Activated CD4-positive, alpha-beta T cell treated with anti-CD3 and anti-CD28 coated beads for 4 hours (primary cell): ENCODE measurements at regions not wholly inside any gene's neighbourhood (a gene's known extent, or its start where the extent isn't known, plus 50 kb on each side); places are given as distances from the start of the nearest gene placed in this dataset.

ENCODE experiments used
- DNase-seq, 2 donors: peaks; one replicate each; pipeline ENCODE4 v3.0.0-alpha.2; 2020

DNA sequence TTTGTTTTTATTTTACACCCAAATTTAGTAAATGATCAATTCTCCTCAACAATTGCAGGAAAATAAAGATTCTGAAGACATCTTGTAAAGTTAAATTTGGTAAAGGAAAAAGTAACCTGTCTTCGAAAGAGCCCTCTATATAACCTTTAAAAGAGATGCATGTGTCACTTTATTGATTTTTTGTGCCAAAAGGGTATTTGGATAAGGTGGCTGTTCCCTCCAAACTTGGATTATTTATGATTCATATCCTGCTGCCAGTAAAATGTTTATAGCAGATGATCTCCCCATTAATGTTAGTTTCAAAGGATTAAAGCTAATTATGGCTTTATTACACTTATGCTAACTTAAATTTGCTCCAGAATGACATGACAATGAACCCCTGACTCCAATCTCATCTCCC is 98.8 kb downstream of the DUSP6 start:
- DNase-seq = no peak

- DNase-seq = no peak
Observed at GRCh38 chr12:89252284-89252683, 100.0 kb downstream of the DUSP6 start.

DNA sequence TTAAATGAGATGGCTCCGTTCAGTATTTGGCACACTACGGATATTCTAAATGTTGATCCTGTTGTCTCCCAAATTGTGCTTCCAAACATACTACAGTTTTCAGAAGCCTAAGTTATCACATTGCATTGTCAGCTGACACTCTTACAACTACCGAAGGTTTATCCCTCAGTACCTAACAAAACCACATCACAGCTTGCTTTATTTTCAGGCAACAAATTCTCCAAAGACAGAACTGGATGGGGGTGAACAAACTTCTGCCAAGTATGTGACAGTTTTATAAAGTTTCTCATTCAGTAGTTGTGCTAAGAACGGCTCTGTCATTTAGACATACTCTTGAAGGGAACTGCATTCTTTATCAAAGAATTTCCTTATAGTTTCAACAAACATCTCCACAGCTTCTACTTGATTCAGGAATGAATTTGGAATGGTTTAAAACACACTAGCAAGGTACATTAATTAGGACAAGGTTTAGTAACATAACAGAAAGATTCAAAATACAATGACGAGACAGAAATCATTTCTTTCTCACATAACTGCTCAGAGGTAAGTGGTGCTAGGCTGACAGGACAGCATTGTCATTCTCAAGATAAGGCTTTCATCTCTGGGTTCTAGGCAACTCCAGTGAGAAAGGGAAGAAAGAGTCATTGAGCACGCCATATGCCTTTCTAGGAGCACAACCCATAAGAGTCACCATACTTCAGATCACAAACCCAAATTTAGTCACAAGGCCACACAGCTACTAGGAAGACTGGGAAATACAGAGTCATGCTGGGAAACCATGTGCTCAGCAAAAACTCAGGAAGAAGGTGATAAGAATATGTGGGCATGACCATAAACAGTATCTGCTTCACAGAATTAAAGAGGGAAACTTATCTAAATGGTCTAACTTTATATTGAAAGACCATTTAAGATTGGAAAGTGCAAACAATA is 100.7 kb downstream of the DUSP6 start:
- no peak for DNase-seq

DNA sequence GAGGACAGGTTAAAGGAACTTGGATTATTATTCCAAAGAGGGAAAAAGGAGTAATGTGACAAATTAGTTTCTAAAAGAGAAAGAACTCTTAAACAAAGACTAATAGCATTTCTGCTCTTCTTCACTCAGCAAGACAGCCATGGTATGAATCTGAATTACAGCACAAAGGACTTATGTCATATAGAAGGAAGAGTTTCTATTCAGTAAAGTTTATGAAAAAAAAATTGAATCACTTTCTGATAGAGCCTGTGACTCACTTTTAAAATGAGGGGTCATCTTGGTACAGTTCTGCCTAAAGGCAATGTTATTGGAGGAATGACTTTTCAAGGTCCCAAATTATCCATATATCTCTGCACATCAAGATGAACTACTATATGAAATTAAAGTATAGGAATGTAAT is 101.7 kb downstream of the DUSP6 start:
- no peak for DNase-seq

DNA sequence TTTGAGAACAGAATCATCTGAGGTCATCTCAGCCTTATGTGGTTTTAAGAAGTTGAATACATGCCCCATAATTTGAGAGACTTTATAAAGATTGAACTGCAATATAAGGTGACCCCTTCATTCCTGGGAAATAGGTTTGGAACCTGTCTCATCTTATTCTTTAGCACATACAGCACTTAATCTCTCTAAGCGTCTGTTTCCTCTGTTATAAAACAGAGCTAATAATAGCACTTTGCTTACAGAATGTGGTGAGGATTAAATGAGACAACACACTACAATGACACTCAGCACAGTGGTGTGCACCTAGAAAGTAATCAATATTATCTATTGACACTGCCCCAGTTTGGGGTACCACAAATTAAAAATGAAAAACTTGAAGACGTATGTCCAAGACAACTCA is 102.1 kb downstream of the DUSP6 start:
- DNase-seq = no peak

DNA sequence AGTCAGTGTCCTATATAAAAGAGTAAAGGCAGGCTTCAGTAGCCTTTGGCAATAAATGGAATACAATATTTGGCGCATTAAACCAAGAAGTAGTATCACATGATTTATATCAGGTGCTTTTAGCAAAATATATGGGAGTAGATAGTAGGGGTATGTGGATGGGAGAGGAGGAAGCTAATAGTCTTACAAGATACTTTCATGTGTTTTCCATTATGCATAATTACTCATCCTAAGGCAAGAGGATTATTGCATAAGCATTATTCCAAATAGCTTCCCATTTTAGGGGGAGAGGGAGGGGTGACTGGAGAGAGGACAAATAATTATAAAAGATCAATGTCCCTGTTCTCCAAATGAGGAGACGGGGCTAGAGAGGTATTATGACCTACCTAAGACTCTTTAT is 104.3 kb downstream of the DUSP6 start:
- no peak for DNase-seq

DNA sequence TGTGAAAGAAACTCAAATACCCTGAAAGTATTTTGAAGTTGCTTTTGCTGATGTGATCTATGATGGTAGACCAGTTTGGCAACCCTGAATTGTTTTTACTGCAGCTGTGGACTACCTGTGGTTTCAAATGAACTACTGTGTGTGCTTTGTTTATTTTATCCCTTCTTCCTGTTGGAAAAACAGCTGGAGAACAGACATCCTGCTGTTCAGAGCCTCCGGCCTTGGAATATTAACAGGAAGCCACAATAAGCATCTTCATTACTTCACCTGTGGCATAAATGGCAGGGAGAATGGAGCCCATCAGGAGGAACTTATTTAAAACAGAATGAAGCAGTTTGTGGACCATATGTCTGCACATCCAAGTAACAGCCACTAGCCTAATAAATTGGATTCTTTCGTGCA is 104.8 kb downstream of the DUSP6 start:
- no peak for DNase-seq

- peak; percentile 36 to 48 for DNase-seq
Observed at GRCh38 chr12:89245090-89245489, 107.2 kb downstream of the DUSP6 start.

- DNase-seq = no peak
Observed at GRCh38 chr12:89244536-89244935, 107.8 kb downstream of the DUSP6 start.

DNA sequence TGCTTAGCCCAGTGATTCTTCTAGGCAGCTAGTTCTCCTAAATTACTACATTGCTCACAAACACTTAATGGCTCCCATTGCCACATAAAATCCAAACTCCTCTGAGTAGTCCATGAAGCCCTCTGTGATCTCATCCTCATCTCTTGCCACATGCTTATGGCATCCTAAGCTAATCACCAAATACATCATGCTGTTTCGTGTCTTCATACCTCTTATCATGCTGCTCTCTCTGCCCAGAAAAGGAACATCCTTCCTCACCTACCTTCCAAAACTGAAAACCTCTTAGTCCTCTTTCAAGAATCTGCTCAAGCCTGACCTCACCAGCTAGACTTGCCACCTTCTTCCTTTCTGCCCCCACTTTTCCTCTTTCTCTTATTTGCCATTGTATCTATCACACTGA is 108.5 kb downstream of the DUSP6 start:
- DNase-seq = no peak

DNA sequence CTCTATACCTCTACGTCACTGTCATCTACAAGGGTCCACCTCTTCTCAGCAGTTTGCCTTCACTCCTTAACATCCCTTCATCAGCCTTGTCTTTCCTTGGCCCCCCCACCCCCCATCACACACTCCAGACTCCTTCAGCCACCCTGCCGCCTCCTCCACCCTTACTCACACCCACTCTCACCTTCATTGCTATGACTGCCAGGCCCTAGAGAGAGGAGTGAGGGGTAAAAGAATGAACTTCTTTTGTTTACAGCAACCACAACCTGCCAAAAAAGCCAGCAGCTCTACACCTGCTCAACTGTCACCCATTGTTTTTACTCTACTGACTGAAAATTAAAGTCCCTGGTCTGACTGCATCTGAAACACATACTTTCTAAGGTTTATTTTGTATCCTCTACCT is 112.8 kb downstream of the DUSP6 start:
- DNase-seq = no peak

GRCh38 chr12:89238593-89238992 is 113.7 kb downstream of the DUSP6 start:
- DNase-seq = no peak

GRCh38 chr12:89237763-89238162 is 114.5 kb downstream of the DUSP6 start:
- no peak for DNase-seq

DNA sequence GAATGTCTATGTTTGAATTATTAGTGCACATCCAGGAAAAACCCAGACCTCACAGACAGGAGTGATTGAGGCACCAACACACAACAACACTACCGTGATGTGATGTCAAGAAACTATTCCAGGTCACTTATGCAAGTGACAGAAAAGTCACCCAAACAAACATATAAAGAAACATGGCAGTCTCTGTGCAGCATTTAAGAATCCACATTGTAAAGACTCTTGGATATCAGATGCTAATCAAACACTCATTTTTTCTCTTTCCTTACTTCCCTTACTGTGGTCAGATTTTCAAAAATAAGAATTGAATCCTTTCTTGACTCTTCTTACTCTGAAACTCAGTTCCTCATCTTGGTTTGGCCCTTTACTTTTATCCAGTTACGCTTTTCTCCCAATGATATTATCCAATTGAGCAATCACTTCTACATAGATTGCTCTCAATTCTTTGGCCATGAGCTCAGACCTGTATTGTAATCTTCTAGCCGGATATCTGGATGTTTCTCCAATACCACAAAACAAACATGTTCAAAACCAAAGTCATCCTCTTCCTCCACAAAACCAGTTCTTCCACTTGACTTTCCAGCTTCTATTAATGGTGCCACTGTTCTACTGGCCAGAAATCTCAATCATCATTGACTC is 115.4 kb downstream of the DUSP6 start:
- no peak for DNase-seq

- DNase-seq = no peak
Observed at GRCh38 chr12:89236237-89236636, 116.1 kb downstream of the DUSP6 start.

- no peak for DNase-seq
Observed at GRCh38 chr12:89235189-89235993, 116.9 kb downstream of the DUSP6 start.

DNA sequence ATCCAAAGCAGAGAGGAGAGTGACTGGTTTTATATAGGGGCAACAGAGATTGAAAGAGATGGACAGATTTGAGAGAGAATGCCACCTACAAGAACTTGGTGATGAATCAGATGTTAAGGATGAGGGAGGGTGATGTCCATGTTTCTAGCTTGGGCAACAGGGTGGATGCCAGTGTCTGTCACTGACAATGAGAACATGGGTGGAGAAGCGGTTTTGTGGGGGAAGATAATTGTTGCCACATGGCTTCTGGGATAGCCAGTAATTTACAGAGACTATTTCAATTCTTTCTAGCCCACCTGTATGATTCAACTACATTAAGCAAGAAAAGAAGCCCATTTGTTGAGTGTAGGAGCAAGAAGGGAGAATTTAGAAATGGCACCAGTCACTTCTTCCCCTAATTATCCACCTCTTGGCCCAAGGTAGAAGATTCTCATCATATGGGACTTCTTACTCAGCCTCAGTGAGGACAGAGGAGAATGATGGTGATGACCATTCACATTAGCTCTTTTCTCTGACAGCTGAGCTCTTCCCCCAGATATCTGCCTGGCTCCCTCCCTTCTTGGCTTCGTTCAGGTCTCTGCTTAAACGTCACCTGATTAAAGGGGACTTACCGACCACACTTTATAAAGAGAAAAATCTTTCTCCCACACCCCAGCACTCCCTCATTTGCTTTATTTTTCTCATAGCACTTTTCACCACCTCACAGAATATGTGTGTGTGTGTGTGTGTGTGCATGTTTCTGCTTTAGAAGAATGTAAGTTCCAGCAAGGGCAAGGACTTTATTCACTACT is 117.8 kb downstream of the DUSP6 start:
- no peak for DNase-seq

GRCh38 chr12:89231686-89232085 is 120.6 kb downstream of the DUSP6 start:
- DNase-seq = no peak

DNA sequence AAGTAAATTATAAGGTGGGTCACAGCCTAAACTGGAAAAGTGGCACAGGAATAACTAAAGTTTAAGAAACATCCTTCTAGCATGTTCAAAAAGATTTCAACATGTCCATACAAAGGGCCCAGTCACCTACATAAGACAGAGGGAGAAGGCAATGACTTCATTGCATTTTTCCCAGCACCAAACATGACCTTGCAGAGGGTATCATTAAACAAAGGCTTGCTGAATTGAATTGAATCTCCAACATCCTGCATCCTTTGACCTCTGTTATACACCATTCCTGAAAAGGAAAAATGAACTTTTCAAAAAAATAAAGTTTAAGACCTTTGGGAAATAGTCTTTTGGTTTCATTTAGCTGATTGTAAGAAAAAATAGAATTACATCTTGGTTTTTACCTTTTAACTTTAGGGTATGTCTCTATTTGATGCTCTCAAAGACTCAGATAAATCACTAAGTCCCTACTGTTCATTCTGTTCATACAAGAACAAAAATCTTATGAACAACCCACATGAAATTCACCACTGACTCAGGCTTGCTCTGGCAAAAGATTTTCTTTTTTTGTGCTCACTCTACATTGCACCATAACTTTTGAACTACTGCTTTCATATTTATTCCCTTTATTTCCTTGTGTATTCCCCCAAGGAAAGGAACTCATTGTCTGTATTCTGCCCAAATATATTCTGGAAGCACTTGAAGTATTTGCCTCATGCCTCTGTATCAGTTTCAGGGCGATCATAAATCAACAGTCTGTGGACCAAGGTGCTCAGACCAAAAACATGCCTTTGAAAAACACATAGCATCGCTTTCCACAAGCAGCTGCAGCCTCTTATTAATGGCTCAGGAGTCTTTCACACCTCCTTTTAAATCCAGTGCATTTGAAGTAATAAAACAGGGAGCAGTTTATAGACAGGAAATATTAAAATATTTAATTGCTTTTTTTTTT is 121.7 kb downstream of the DUSP6 start:
- no peak for DNase-seq

GRCh38 chr12:89228491-89228890 is 123.8 kb downstream of the DUSP6 start:
- DNase-seq = no peak

GRCh38 chr12:89227774-89228173 is 124.5 kb downstream of the DUSP6 start:
- no peak for DNase-seq
